ENCODE measurements at regions not wholly inside any gene's neighbourhood (a gene's known extent, or its start where the extent isn't known, plus 50 kb on each side); places are given as distances from the start of the nearest gene placed in this dataset.

DNA sequence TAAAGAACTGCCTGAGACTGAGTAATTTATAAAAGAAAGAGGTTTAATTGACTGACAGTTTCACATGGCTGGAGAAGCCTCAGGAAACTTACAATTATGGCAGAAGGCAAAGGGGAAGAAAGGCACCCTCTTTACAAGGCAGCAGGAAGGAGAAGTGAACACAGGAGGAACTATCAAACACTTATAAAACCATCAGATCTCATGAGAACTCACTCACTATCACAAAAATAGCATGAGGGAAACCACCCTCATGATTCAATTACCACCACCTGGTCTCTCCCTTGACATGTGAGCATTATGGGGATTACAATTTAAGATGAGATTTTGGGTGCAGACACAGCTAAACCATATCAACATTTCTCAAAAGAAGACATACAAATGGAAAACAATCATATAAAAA lies 266.3 kb downstream of the EPM2A start:
- Histone ChIP-seq H3K27ac (ENCODE audit: low read depth in 1 of 2, low read length in 2 of 2) (no peak overlapping the region), H3K27me3 (ENCODE audit: control insufficient read depth in 1 of 2, insufficient read depth in 2 of 2, low read length in 2 of 2) (no peaks in the 10 kb centered on the region), H3K36me3 (ENCODE audit: insufficient read depth, low read length) (no peaks in the 10 kb centered on the region), H3K4me1 (ENCODE audit: insufficient read depth, low read length) (no peaks in the 10 kb centered on the region), H3K4me3 (ENCODE audit: low read length) (no peak overlapping the region), H3K9me3 (ENCODE audit: control insufficient read depth in 1 of 2, insufficient read depth in 1 of 2, low read length in 2 of 2) (peaks cover 0 to 12% of the 10 kb centered on the region in 2 experiments)
- ATAC-seq (ENCODE audit: poor library complexity): no peak
- no peaks in the 10 kb centered on the region for H3K27me3 Mint-ChIP-seq
- TF ChIP-seq, protein P1, sequence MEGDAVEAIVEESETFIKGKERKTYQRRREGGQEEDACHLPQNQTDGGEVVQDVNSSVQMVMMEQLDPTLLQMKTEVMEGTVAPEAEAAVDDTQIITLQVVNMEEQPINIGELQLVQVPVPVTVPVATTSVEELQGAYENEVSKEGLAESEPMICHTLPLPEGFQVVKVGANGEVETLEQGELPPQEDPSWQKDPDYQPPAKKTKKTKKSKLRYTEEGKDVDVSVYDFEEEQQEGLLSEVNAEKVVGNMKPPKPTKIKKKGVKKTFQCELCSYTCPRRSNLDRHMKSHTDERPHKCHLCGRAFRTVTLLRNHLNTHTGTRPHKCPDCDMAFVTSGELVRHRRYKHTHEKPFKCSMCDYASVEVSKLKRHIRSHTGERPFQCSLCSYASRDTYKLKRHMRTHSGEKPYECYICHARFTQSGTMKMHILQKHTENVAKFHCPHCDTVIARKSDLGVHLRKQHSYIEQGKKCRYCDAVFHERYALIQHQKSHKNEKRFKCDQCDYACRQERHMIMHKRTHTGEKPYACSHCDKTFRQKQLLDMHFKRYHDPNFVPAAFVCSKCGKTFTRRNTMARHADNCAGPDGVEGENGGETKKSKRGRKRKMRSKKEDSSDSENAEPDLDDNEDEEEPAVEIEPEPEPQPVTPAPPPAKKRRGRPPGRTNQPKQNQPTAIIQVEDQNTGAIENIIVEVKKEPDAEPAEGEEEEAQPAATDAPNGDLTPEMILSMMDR (IDR thresholded peaks at IDR 0.05): no peak
- intact Hi-C loops (cut with DNase I, micrococcal nuclease): no loop called here
- CTCF ChIA-PET: interaction anchor here (0.5 to 1.0 kb wide), 2 partner anchors 13 to 17 kb away, joined by 3 read pairs; no protein-coding TSS in a partner anchor
- H3K4me3 Mint-ChIP-seq: no peak overlapping the region
- no peak for DNase-seq
- H3K27ac Mint-ChIP-seq: no peak overlapping the region
- H3K36me3 Mint-ChIP-seq (ENCODE audit: low read depth): no peaks in the 10 kb centered on the region
- peaks cover 12% of the 10 kb centered on the region for H3K9me3 Mint-ChIP-seq
- POLR2A ChIA-PET: no interaction called here
- H3K4me1 Mint-ChIP-seq (ENCODE audit: low read depth): no peaks in the 10 kb centered on the region

DNA sequence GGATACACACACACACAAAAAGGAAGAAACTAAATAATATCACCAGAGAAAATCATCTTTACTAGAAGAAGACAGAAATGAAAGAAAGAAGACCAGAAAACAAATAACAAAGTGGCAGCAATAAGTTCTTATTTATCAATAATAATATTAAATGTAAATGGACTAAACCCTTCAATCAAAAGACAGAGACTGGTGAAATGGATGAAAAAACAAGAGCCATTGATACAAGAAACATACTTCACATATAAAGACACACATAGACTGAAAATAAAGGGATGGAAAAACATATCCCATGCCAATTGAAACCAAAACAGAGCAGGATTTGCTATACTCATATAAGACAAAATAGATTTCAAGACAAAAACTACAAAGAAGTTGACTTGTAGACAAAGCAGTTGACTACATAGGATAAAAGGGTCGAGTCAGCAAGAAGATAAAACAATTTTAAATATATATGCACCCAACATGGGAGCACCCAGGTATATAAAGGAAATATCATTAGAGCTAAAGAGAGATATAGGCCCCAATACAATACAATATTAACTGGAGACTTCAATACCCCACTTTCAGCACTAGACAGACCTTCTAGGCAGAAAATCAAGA lies 259.4 kb downstream of the EPM2A start:
- Mint-ChIP-seq H3K4me1 (ENCODE audit: low read depth) (no peaks in the 10 kb centered on the region), H3K27ac (no peak overlapping the region), H3K9me3 (peaks cover 17% of the 10 kb centered on the region), H3K27me3 (no peaks in the 10 kb centered on the region), H3K4me3 (no peak overlapping the region), H3K36me3 (ENCODE audit: low read depth) (no peaks in the 10 kb centered on the region)
- Histone ChIP-seq H3K36me3 (ENCODE audit: insufficient read depth, low read length) (no peaks in the 10 kb centered on the region), H3K4me1 (ENCODE audit: insufficient read depth, low read length) (no peaks in the 10 kb centered on the region), H3K9me3 (ENCODE audit: control insufficient read depth in 1 of 2, insufficient read depth in 1 of 2, low read length in 2 of 2) (peaks cover 0 to 12% of the 10 kb centered on the region in 2 experiments), H3K27me3 (ENCODE audit: control insufficient read depth in 1 of 2, insufficient read depth in 2 of 2, low read length in 2 of 2) (no peaks in the 10 kb centered on the region), H3K27ac (ENCODE audit: low read depth in 1 of 2, low read length in 2 of 2) (no peak overlapping the region), H3K4me3 (ENCODE audit: low read length) (no peak overlapping the region)
- ChIA-PET CTCF (no interaction called here), POLR2A (no interaction called here)
- intact Hi-C loops (cut with DNase I, micrococcal nuclease): no loop called here
- no peak for ATAC-seq (ENCODE audit: poor library complexity)
- DNase-seq: no peak
- TF ChIP-seq, protein P1 (IDR thresholded peaks at IDR 0.05): no peak

DNA sequence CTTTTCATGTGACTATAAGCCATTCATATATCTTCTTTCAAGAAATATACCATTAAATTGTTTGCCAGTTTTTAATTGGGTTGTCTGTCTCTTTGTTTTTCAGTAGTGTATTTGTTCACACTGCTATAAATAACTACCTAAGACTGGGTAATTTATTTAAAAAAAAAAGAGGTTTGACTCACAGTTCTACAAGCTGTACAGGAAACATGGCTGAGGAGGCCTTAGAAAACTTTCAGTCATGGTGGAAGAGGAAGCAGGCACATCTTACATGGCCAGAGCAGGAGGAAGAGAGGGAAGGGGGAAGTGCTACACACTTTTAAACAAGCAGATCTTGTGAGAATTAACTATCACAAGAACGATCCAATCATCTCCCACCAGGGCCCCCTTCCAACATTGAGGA lies 255.3 kb downstream of the EPM2A start:
- no peak for ATAC-seq (ENCODE audit: poor library complexity)
- H3K27me3 ChIP-seq (ENCODE audit: control insufficient read depth in 1 of 2, insufficient read depth in 2 of 2, low read length in 2 of 2): no peaks in the 10 kb centered on the region
- Mint-ChIP-seq H3K36me3 (ENCODE audit: low read depth) (no peaks in the 10 kb centered on the region), H3K9me3 (peaks cover 6% of the 10 kb centered on the region), H3K27ac (no peak overlapping the region), H3K4me1 (ENCODE audit: low read depth) (no peaks in the 10 kb centered on the region), H3K4me3 (no peak overlapping the region), H3K27me3 (no peaks in the 10 kb centered on the region)
- TF ChIP-seq, protein P1 (IDR thresholded peaks at IDR 0.05): no peak
- ChIA-PET CTCF (no interaction called here), POLR2A (no interaction called here)
- no peaks in the 10 kb centered on the region for H3K4me1 ChIP-seq (ENCODE audit: insufficient read depth, low read length)
- no peaks in the 10 kb centered on the region for H3K9me3 ChIP-seq (ENCODE audit: control insufficient read depth in 1 of 2, insufficient read depth in 1 of 2, low read length in 2 of 2)
- no peak for DNase-seq
- no peak overlapping the region for H3K4me3 ChIP-seq (ENCODE audit: low read length)
- H3K27ac ChIP-seq (ENCODE audit: low read depth in 1 of 2, low read length in 2 of 2): no peak overlapping the region
- intact Hi-C loops (cut with DNase I, micrococcal nuclease): no loop called here
- no peaks in the 10 kb centered on the region for H3K36me3 ChIP-seq (ENCODE audit: insufficient read depth, low read length)

Measured in CD4-positive, alpha-beta T cell (primary cell).